Fibroblast of lung (primary cell): ENCODE measurements at regions not wholly inside any gene's neighbourhood (a gene's known extent, or its start where the extent isn't known, plus 50 kb on each side); places are given as distances from the start of the nearest gene placed in this dataset.

Experiments used
- DNase-seq, 2 donors: peaks; one replicate each; pipeline versions ENCODE4 v3.0.0 to v3.0.0-alpha.2; 2010; ENCODE audit warnings: low read depth in 2 of 2
- H2AFZ ChIP-seq: 2 replicates; pipeline ENCODE4 v1.5.1; 2012; ENCODE audit warnings: low read length, control low read depth, inconsistent platforms
- H3K27ac ChIP-seq: 2 replicates; pipeline ENCODE4 v1.5.1; 2011; ENCODE audit warnings: low read length, control low read depth; ENCODE audit not compliant: insufficient read depth
- H3K27me3 ChIP-seq: 2 replicates; pipeline ENCODE4 v1.5.1; 2011; ENCODE audit warnings: mild to moderate bottlenecking, low read length; ENCODE audit not compliant: control insufficient read depth, insufficient read depth
- H3K36me3 ChIP-seq: 2 replicates; pipeline ENCODE4 v1.5.1; 2011; ENCODE audit warnings: low read length; ENCODE audit not compliant: control insufficient read depth, insufficient read depth
- H3K4me1 ChIP-seq: 2 replicates; pipeline ENCODE4 v1.5.1; 2011; ENCODE audit warnings: low read length; ENCODE audit not compliant: control insufficient read depth, insufficient read depth; ENCODE audit errors: extremely low read depth
- H3K4me2 ChIP-seq: 2 replicates; pipeline ENCODE4 v1.5.1; 2011; ENCODE audit warnings: low read length, control low read depth; ENCODE audit not compliant: insufficient read depth; ENCODE audit errors: extremely low read depth
- H3K4me3 ChIP-seq, 4 experiments: fragments of 200-600 bp in 1 of 4; sonication (generic) in 1 of 4; replicated peaks in 1 of 4; 2 replicates each; pipeline ENCODE4 v1.5.1; 2011 to 2016; ENCODE audit warnings: low read length in 4 of 4, low read depth in 3 of 4, mild to moderate bottlenecking in 3 of 4, control low read depth in 2 of 4, inconsistent platforms in 1 of 4, mixed read lengths in 1 of 4; ENCODE audit not compliant: insufficient read depth in 1 of 4; ENCODE audit errors: control extremely low read depth in 1 of 4
- H3K79me2 ChIP-seq: 2 replicates; pipeline ENCODE4 v1.5.1; 2012; ENCODE audit warnings: mild to moderate bottlenecking, low read length, inconsistent platforms; ENCODE audit not compliant: control insufficient read depth, insufficient read depth
- H3K9ac ChIP-seq: 2 replicates; pipeline ENCODE4 v1.5.1; 2011; ENCODE audit warnings: mild to moderate bottlenecking, low read length, control low read depth; ENCODE audit not compliant: insufficient read depth
- H3K9me3 ChIP-seq: 2 replicates; pipeline ENCODE4 v1.5.1; 2012; ENCODE audit warnings: low read depth, low read length; ENCODE audit not compliant: control insufficient read depth, insufficient read depth
- H4K20me1 ChIP-seq: 2 replicates; pipeline ENCODE4 v1.5.1; 2011; ENCODE audit warnings: low read length; ENCODE audit not compliant: control insufficient read depth, insufficient read depth; ENCODE audit errors: extremely low read depth
- EZH2 ChIP-seq: IDR thresholded peaks from 2 replicates; pipeline ENCODE4 v1.5.1; 2012; ENCODE audit warnings: low read length, control low read depth, mild to moderate bottlenecking; ENCODE audit errors: missing control alignments
- TF ChIP-seq, protein P1 (sequence below), 2 donors: IDR thresholded peaks in 1 of 2; conservative IDR thresholded peaks in 1 of 2; 1 replicate in 1 of 2; 2 replicates in 1 of 2; pipeline ENCODE4 v1.5.1; 2011 to 2012; ENCODE audit warnings: low read length in 2 of 2, control low read depth in 1 of 2, inconsistent platforms in 1 of 2, low read depth in 1 of 2, mild to moderate bottlenecking in 1 of 2

GRCh38 chr10:14435976-14436632 is 105.4 kb upstream of the FRMD4A start:
- no peaks in the 10 kb centered on the region for H3K79me2 ChIP-seq
- no peaks in the 10 kb centered on the region for H3K4me1 ChIP-seq
- no peaks in the 10 kb centered on the region for H3K27me3 ChIP-seq
- H3K4me2 ChIP-seq: no peak overlapping the region
- no peaks in the 10 kb centered on the region for H3K36me3 ChIP-seq
- H3K9me3 ChIP-seq: no peaks in the 10 kb centered on the region
- no peak overlapping the region for H3K4me3 ChIP-seq
- DNase-seq: no peak
- no peak overlapping the region for H3K27ac ChIP-seq
- no peaks in the 10 kb centered on the region for H4K20me1 ChIP-seq
- no peak for TF ChIP-seq EZH2
- TF ChIP-seq, protein P1, sequence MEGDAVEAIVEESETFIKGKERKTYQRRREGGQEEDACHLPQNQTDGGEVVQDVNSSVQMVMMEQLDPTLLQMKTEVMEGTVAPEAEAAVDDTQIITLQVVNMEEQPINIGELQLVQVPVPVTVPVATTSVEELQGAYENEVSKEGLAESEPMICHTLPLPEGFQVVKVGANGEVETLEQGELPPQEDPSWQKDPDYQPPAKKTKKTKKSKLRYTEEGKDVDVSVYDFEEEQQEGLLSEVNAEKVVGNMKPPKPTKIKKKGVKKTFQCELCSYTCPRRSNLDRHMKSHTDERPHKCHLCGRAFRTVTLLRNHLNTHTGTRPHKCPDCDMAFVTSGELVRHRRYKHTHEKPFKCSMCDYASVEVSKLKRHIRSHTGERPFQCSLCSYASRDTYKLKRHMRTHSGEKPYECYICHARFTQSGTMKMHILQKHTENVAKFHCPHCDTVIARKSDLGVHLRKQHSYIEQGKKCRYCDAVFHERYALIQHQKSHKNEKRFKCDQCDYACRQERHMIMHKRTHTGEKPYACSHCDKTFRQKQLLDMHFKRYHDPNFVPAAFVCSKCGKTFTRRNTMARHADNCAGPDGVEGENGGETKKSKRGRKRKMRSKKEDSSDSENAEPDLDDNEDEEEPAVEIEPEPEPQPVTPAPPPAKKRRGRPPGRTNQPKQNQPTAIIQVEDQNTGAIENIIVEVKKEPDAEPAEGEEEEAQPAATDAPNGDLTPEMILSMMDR (conservative IDR thresholded peaks at IDR 0.05 in 1 of 2, IDR thresholded peaks at IDR 0.05 in 1 of 2; ENCODE audit: low read depth in 1 of 2, low read length in 2 of 2): no peak
- no peak overlapping the region for H2AFZ ChIP-seq
- H3K9ac ChIP-seq: no peak overlapping the region

- H3K79me2 ChIP-seq: no peaks in the 10 kb centered on the region
- H2AFZ ChIP-seq: no peak overlapping the region
- no peak for TF ChIP-seq EZH2
- TF ChIP-seq, protein P1 (conservative IDR thresholded peaks at IDR 0.05 in 1 of 2, IDR thresholded peaks at IDR 0.05 in 1 of 2; ENCODE audit: low read depth in 1 of 2, low read length in 2 of 2): no peak
- H4K20me1 ChIP-seq: no peaks in the 10 kb centered on the region
- H3K4me3 ChIP-seq: no peak overlapping the region
- H3K36me3 ChIP-seq: no peaks in the 10 kb centered on the region
- no peaks in the 10 kb centered on the region for H3K4me1 ChIP-seq
- DNase-seq: no peak
- H3K27ac ChIP-seq: no peak overlapping the region
- H3K4me2 ChIP-seq: no peak overlapping the region
- H3K9me3 ChIP-seq: no peaks in the 10 kb centered on the region
- no peak overlapping the region for H3K9ac ChIP-seq
- H3K27me3 ChIP-seq: no peaks in the 10 kb centered on the region
Measured at GRCh38 chr10:14433147-14433546, 102.4 kb upstream of the FRMD4A start.

GRCh38 chr10:14431868-14432267 is 101.1 kb upstream of the FRMD4A start:
- Histone ChIP-seq H2AFZ (no peak overlapping the region), H3K27ac (no peak overlapping the region), H3K4me1 (no peaks in the 10 kb centered on the region), H3K4me3 (no peak overlapping the region), H3K9me3 (no peaks in the 10 kb centered on the region), H3K27me3 (no peaks in the 10 kb centered on the region), H3K9ac (no peak overlapping the region), H3K79me2 (no peaks in the 10 kb centered on the region), H3K36me3 (no peaks in the 10 kb centered on the region), H3K4me2 (no peak overlapping the region), H4K20me1 (no peaks in the 10 kb centered on the region)
- TF ChIP-seq, protein P1 (conservative IDR thresholded peaks at IDR 0.05 in 1 of 2, IDR thresholded peaks at IDR 0.05 in 1 of 2; ENCODE audit: low read depth in 1 of 2, low read length in 2 of 2): no peak
- TF ChIP-seq EZH2: no peak
- no peak for DNase-seq
